Activated CD4-positive, alpha-beta T cell treated with anti-CD3 and anti-CD28 coated beads, Interleukin-2, amount 50 U/mL, for 4 hours (primary cell): ENCODE measurements at regions not wholly inside any gene's neighbourhood (a gene's known extent, or its start where the extent isn't known, plus 50 kb on each side); places are given as distances from the start of the nearest gene placed in this dataset.
"Not testable (repeated sequence)": the region's sequence is repeated elsewhere in the genome, so short reads cannot be mapped to it uniquely, and the experiment has no call there.

Experiments
- DNase-seq, 2 experiments: peaks; one replicate each; pipeline ENCODE4 v3.0.0-alpha.2; 2020

DNA sequence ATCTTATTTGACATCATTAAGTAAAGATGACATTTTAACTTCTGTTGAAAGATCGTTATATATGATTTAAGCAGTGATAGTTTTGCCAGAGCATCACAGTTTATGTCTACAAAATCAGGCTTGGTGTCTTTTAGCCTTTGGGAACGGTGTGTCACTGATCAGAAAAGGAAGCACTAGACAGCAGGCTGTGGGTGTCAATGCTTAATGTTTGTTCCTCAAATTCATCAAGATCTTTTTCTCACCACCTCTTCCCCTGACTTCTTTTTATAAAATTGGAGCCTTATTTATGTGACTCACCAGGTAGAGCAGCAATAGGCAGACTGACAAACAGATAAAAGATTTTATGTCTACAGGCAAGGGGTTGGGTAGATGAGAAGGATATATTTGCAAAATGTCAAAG, 1558.5 kb downstream of the EFNB2 start:
- DNase-seq: no peak

DNA sequence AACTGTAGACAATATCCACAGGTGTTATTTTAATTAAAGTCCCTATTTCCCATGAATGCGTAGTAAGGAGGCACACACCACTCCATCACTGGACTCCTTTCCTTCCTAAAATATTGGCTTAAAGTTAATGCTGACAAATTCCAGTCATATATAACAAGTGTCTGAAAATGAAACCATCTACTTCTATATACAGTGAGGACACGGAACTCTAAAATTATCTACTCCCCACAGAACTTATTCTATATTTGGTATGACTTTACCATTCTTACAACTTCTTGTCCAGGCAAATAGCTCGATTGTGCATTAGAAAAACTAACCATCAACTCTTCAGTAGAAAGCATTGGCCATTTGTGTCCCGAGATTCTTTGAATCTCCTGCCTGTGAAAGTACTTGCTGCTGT, 1560.2 kb downstream of the EFNB2 start:
- DNase-seq: no peak

DNA sequence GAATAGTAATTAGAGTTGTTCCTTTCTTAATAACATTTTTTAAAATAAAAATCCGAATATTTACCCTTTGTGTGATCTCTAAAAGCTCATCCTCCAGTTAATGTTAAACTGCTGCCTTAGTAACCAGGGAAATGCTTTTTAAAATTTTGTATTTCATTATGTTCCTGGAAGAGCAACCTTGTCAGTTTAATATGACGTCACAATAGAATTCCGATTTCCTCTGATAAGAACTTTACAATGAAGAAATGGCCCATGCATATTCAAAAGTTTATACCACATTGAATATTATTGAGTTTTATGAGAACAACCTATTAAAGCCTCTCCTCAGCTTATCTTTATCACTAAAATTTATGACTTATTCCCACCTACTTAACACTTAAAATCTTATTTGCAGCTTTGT, 1566.6 kb downstream of the EFNB2 start:
- DNase-seq: no peak

DNA sequence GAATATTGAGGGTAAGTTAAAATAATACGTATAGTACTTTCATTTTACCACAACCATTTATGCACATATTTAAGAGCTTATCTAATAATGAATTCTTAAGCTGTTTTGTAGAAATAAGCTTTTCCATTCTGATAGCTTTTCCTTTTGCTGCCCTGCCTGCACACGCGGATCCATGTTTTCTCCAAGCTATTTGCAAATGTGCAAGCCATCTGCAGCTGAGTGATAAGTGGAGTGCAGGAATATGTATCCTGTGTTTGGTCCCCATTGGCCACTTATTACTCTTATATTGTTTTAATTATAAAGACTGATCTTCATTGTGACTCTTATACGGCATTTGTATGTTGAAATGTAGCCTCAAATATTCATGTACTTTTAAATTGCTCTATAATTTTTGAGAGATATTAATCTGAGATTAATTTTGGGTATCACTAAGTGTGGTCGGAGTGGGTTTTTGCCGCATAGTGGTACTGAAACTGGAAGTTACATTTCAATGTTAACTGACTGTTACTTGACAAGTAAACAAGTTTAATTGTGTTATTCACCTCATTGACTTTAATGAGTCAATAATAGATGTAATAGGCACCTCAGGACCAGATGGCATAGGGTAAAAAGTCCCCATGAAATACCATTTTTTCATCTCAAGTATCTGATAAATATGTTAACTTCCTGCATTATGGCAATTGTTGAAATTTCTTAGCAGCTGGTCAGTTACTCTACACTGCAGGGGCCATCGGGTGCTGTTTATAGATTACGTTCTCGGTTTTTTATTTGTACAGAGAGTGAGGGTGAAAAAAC, 1567.4 kb downstream of the EFNB2 start:
- no peak for DNase-seq

DNA sequence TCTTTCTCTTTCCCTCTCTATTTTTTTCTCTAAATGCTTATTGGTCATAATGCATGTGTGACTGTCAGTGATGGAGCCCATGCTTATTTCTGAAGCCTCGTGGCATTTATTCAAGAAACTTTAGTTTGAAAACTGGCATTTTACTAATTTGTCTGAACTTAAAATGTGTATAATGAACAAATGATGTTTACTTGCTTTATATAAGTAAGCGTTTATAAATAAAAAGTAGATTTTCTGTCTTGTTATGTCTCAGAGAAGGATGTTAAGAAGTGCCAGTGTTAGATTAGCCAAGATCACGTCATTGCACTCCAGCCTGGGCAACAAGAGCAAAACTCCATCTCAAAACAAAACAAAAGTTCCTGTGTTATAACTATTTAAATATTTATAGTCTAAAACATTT, 1568.1 kb downstream of the EFNB2 start:
- no peak for DNase-seq

DNA sequence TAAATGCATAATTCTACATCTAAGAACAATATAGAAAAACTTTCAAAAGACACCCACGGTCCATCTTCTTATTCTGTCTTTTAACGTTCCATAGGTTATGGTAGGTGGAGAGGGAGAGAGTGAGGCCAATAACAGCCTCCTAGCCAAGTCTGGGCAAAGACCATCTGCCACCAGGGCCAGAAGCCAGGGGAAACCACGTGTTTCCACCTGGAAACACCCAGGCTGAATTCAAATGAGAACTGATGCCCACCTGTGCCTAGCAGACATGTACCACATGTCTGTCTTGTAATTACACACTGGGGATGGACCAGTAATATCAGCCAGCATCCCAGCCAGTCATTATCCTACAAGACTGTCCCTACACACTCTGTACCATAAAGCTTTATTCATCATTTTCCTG, 1573.1 kb downstream of the EFNB2 start:
- DNase-seq: no peak

DNA sequence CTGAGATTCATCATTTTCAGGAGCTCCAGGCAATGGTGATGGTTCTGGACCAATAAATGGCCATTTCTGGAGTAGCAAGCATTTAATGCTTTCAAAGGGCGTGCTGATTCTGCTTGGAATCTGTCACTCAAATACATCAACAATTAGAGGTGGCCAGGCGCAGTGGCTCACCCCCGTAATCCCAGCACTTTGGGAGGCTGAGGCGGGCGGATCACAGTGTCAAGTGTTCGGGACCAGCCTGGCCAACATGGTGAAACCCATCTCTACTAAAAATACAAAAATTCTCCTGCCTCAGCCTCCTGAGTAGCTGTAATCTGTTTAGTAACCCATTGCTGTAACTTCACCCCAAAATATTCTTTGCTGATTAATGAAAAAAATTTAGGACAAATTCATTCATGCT, 1574.2 kb downstream of the EFNB2 start:
- no peak for DNase-seq

DNA sequence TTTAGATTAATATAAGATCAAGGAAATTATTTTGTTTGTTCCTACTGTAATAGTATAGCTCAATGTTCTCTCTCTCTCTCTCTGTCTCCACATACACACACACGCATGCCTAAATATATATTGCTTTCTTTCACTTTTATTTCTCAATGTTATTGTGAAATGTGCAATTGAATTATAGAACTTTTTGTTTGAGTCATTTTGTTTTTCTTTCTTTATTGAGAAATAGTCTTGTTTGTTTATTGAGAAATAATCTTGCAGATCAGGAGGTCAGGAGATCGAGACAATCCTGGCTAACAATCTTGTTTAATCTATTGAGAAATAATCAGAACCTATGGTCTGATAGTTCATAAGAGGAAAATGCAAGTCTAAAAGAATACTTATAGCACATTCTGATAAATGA, 1581.3 kb downstream of the EFNB2 start:
- DNase-seq: no peak

DNA sequence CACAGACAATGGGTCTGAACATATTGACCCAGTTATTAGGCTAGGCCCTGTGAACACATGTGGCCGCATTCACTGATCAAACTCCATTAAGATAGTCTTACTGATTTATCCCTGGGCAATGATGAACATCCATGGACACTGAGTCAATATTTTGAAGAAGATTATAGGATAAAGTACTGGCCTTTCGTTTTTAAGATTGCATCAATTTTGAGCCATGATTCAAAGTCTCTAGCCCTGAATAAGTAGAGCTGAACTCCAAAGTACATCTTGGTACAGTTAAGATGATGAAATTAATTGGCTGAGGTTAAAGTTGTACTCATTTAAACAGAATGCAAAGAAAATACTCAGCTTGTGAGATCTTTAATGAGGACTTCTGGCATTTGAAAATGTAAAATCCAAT, 1581.9 kb downstream of the EFNB2 start:
- DNase-seq: no peak

DNA sequence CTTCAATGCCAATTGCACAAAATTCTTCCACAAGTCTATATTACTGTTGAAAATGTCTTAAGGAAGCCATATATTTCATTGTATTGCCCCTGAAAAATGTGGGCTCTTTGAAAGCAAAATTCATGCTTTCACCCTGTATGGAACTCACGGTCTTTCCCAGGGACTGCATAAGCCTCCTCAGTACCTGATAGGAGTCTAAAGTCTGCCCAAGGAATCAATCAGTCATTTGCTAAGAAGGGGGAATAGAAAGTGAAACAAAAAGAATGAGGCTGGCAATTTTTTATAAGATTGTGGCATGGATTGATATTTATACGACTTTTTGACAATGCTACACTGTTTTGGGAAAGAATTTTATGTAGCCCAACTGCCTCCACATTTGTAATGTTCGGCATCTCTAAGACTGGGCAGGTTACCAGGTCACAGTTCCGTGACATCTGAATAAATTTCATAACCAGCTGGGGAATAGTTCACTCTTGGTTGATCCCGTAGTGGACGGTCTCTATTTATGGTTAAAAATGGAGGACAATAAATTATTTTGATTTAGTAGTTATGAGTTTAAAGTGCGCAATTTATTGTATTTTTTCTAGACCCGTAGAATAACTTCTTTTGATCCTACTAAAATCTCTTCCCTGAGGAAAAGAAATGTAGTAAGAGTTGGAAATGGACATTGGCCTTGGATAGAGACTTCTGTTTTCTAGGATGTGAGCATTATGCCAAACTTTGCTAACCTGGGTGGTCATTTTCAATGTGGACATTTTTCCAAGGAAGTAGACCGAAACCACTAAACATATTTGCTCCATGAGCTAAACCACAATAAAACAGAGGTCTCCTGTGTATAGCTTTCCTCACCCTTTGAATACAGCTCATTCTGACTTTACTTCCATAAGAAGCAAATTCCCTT, 1585.4 kb downstream of the EFNB2 start:
- no peak for DNase-seq

DNA sequence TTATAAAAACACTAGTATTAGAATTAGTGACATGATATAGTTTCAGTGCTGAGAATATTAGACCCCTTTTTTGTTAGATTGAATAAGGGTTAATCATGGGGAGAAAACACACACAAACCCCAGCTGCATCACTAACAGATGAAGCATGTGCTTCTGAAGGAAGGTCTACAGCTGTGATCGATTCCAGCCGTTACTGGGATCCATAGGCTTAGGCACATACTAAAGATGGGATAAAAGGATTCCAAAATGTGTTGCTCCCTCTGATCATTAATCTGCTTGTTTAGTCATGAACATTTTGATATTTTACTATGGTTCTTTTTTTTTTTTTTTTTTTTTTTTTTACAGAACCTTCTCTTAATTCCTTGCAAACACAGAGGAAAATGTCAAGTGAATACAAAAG, 1591.3 kb downstream of the EFNB2 start:
- DNase-seq: no peak

DNA sequence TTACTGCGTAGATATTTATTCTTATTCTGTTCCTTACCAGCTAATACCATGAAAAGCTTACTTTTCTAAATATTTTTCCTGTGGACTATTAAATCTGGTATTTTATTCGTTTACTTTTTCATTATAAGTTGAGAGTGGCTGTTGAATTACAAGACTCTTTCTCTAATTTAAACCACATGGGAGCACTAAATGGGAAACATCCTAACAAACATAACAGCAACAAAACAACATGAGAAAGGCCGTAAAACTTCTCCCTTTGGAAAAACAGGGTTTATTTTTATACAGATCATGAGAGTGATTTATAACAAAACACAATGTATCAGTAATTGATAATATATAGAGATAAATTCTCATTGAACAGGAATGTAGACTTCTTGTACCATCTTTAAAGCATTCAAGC, 1592.1 kb downstream of the EFNB2 start:
- no peak for DNase-seq

DNA sequence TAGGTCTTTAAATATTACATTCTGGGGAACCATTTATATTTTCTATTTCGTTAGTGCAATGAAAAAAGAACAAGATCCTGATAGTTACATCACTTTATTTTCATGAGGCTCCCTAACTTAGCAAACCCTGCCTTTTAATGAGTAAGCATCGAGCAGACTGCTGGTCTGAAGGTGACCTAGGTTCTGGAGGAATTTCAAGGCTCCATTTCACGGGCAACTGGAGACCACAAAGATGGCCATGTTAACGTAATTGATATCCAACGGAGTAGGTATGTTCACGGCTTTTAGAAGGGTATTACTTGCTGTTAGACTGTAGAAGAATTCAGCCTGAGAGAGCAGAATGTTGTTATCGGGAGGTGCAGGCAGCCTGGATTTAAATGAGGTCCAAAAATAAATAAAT, 1597.6 kb downstream of the EFNB2 start:
- DNase-seq: no peak

DNA sequence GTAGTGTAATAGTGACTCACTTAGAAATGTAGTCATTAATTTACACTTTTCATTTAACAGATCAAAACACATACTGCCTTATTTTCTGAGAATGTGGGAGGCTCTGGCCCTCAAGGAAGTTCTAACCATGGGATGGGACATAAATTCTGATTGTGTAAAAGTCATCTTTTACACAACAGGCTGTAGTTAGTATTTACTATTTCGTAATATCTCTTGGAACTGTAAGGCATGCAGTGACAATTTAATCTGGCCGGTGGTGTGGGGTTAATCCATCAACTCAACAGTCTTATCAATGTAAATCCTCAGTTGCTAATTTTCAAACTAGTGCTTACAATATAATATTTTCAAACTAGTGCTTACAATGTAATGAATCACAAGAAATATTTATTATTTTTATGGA, 1599.2 kb downstream of the EFNB2 start:
- DNase-seq: no peak

DNA sequence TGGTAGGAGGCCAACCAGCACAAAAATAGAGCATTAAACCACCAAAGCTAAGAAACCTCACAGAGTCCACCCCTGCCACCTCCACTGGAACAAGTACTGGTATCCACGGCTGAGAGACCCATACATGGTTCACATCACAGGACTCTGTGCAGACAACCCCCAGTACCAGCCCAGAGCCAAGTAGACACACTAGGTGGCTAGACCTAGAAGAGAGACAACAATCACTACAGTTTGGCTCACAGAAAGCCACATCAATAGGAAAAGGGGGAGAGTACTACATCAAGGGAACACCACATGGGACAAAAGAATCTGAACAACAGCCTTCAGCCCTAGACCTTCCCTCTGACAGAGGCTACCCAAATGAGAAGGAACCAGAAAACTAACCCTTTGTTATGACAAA, 1614.9 kb downstream of the EFNB2 start:
- not testable (repeated sequence) for DNase-seq

DNA sequence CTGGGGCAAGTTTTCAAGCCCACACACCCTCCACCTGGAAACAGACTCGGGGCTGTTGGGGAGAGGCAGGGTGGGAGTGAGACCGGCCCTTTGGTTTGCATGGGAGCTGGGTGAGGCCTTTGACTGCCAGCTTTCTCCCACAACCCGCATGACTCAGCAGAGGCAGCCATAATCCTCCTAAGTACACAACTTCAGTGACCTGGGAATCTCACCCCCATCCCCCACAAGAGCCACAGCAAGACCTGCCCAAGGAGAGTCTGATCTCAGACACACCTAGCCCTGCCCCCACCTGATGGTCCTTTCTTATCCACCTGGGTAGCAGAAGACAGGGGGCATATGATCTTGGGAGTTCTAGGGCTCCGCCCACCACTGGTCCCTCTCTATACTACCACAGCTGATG, 1615.4 kb downstream of the EFNB2 start:
- no peak for DNase-seq

DNA sequence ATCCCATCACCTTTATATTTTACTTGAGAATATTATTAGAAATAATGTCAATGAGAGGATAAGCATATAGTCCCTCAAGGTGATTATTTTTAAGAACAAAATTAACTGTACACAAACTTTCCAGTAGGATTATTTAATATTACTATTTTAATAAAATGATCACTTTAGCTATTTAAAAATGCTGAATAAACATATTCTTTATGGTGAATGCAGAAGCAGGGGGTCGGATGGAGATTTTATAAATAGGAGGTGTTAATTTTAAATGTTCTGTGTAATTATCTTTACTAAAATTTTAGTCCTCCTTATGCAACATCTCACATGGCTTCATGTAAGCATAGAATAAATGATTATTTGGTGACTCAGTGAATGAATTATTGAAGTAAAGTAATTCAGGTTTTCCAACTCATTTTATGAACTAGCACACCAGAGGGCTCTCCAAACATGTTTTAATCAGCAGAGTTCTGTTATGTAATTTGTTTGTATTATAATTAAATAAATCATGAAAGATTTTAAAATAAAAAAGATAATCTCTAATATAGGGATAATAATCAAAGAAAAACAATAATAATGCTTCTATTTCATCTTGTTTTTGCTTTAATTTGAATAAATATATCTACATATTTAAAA, 1635.2 kb downstream of the EFNB2 start:
- DNase-seq: no peak

DNA sequence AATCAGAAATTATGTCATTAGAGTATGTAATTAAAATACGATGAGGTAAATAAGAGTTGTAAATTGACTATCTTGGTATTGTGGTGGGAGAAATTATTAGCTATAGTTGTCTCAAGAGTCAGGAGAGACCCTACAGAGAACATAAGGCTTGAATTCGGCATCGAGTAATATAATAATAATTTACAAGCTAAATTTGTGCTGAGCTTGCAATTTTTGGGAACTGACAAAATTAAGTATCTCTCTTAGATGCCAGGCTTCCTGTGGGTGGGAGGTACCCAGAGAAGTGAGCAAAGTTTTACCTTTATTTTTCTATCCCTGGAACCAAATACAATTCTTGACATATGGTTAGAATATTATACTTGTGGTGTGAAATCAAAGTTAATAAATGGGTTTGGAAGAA, 1637.0 kb downstream of the EFNB2 start:
- no peak for DNase-seq

DNA sequence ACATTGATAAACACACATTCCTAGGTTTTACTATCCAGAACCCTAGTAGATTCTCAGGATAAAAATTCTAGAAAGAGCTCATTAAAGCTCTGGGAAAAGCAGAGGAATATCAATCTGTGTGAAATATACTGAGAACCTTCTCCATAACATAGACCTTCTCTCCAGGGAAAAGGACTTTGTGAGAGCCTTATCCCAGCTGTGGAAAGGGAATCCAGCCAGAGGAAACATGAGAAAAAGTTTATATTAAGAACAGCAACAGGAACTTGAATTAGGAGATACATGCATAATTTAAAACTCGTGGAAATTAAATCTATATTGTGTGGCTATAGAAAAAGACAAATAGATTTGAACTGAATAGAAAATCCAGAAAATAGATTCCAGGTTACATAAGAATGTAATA, 1639.9 kb downstream of the EFNB2 start:
- DNase-seq: no peak

DNA sequence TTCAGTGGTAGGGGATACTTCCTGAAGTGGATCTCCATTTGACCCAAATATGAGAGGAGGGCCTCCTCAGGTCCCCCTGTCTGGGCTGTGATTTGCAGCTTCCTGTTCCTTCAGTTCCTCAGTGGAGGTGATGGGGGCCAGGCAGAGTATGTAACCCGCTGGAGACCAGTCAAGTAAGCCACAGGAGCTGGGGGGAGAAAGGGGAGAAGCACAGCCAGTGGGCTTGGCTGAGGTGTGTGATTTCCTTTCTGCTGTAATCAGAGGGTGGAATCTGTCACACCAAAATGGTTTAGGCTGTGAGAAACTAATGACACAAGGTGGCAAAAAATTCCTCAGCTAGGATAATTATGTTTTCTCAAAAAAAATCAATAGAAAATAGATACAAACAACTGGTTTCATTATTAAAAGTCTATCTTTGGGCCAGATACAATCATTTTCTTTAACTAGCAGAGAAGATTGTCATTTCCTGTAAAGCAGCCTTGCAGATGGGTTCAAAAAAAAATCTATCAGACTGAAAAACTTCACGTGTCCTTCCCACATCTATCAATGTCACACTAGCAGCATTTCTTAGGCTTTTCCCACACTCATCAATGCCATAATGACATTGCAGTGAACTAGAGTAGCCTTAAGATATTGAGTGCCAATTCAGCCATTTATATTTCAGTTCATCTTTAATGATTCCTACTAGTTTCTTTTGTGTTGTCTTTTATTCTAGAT, 1660.3 kb downstream of the EFNB2 start:
- DNase-seq: no peak

DNA sequence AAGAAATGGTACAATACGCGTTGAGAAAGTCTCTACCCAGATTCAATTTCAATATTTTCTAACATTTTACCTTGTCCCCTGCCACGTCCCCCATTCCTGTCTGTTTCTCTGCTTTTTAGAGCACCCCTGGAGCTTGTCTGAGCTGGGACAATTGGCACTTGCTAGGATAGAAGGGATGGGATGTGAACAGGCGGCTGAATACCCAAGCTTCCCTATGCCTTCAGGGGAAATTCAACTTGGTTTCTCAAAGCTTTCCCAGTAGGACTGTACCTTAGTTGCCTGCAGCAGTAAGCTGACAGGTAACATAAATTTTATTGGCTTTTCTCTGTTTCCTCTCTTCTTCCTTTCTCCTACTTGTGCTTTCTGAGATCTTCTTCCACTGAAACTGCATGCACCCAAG, 1663.3 kb downstream of the EFNB2 start:
- no peak for DNase-seq

DNA sequence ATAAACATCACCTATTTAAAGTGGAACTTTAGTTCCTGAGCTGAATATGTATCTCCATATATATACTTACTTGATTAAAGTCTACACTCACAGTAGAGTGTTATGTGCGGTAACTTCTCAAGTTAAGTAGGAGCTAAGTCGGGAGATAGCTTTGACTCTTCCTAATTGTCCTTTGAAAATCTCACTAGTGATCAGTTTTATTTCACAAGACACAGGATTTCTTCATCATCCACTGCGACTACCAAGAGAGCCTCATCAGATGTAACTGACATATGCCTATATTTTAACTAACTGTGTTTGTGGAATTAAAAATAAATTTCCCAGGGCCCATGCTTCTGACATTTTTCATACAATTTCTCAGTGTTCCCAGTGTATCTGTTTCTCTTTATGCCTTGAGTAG, 1664.0 kb downstream of the EFNB2 start:
- DNase-seq: no peak

DNA sequence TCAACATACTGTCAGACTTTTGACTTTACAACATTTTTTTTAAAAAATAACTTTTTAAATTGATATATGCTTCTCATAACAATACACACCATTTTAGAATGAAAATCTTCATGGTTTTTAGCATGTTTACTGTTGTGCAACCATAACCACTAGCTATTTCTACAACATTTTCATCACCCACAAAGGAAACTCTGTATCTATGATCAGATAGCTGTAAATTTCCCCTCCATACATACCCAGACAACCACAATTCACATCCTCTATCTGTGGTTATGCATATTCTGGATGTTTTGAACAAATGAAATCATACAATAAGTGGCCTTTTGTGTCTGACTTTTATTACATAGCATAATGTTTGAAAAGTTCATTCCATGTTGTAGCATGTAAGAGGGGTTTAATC, 1666.0 kb downstream of the EFNB2 start:
- DNase-seq: no peak
